Germinal center (tissue), 1 donor: ENCODE measurements at regions not wholly inside any gene's neighbourhood (a gene's known extent, or its start where the extent isn't known, plus 50 kb on each side); places are given as distances from the start of the nearest gene placed in this dataset.
"Not testable (repeated sequence)": the region's sequence is repeated elsewhere in the genome, so short reads cannot be mapped to it uniquely, and the experiment has no call there.

ENCODE experiments used
- DNase-seq: peaks from one replicate; pipeline ENCODE4 v3.0.0; 2012; ENCODE audit warnings: mixed read lengths, low spot score

DNA sequence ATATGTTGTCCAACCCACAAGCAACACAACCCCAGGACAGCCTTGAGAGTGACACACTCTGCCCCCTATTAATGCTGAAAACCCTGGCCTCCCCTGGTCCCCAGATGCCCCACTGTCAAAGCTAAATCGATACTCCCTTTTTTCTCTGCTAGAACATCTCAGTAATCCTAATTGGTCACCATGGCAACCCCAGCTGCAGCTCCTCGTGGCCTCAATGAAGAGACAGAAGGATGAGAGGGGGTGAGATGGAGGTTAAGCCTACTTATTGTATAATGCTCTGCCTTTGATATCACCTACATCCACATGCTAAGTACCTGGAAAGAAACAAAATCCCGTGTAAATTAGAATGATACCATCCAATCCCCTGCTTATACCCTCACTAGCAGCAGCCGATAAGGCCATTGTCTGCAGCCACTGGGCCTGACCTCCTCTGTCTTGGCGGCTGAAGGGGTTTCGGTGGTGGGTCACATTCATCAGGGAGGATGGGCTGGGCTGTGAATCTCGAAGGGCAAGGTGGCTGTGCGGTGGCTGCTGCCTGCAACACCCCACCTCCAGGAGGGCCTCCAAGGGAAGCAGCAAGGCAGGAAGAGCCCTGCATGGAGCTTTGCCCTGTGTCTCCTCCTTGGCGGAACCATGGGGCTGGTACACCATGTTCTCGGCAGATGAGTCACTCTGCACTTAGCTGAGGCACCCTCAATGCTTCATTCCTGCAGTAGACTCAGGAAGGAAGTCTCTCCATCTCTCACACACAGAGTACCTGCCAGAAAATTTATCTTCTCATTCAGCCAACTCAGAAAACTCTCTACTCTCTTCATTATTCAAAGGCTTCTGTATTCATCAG is 399.5 kb downstream of the BUD13 start:
- no peak for DNase-seq

GRCh38 chr11:116371146-116371545 is 401.6 kb downstream of the BUD13 start:
- DNase-seq = no peak

DNA sequence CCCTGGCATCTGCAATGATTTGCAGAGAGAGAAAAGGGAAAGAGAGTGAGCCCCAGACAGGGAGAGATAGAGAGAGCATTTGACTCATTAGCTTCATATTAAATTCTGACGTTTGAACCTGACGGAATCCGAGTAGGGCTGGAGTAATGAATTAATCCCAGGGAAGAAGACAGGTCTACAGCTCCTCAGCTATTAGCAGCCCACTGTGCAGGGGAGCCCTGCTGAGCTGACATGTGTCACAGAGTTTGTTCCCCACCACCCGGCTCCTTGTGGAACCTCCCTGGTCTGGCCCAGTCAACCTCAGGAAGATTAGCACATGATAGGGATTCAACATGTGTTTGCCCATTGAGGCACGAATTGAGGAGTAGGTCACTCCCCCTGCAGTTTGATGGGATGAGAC is 404.0 kb downstream of the BUD13 start:
- no peak for DNase-seq

DNA sequence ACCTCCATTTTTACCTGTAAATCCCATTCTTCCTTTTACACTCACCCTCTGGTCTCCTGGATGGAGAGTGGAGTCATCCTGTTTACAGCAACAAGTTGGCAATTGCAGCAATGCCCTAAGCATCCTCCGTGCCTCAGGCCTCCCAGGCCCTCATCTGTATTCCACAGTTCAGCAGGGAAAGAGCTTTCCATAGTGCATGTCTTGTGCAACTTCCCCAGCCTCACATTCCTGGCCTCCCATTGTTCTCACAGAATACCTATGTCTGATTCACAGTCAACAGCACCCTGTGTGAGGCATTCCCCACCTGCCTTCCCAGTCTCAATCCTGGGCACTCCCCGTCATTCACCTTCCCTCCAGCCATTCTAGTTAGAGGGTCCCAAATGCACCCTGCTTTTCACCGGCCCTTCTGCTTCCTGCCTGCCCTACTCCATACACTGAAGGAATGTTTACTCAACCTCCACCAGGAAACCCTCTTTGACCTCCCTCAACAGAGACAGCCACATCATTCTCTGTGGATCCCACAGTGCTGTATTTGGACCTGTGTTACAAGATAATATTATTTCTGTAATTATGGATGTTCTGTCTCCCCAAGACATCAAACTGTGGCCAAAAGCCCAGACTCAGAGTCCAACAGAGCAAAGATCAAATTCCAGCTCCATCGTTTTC is 405.7 kb downstream of the BUD13 start:
- no peak for DNase-seq

DNA sequence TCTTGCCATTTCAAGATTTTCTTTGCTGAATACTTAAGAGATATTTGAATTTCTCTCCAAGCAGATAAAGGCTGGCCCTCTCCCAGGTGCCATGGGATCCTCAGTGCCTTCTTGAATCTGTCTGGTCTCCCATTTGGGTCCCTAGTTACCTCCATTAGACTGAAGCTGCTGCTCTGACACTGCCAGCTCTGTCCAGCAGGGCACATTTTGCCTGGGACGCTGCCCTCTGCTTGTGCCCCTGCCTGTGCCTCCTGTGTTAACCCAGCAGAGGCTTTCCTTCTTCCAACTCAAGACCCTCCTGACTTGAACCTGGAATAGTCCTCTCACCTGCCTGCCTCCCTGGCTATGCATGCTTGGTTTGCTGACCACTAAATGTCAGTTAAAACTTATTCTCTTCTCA is 406.3 kb downstream of the BUD13 start:
- no peak for DNase-seq

GRCh38 chr11:116364925-116365324 is 407.9 kb downstream of the BUD13 start:
- DNase-seq = not testable (repeated sequence)

DNA sequence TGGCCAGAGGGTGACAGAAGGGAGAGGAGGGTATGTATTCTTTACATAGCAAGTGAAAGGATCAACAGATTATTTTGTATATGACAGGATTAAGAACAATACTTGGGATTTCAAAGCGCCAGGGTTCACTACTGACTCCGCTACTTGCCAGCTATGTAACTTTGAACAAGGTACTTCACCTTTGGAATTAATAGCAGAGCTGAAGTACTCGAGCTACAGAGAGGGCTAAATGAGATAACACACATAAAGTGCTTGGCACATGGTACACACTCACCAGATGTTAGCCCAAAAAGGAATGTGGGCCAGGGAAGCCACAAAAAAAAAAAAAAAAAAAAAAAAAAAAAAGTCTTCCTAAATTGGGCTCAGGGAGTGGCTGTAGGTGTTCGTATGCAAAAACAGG is 408.4 kb downstream of the BUD13 start:
- no peak for DNase-seq

GRCh38 chr11:116360221-116360941 is 412.4 kb downstream of the BUD13 start:
- no peak for DNase-seq

- DNase-seq = no peak
Observed at GRCh38 chr11:116357784-116358544, 414.8 kb downstream of the BUD13 start.

- no peak for DNase-seq
Observed at GRCh38 chr11:116356451-116356850, 416.3 kb downstream of the BUD13 start.

- DNase-seq = no peak
Observed at GRCh38 chr11:116355104-116355503, 417.7 kb downstream of the BUD13 start.

DNA sequence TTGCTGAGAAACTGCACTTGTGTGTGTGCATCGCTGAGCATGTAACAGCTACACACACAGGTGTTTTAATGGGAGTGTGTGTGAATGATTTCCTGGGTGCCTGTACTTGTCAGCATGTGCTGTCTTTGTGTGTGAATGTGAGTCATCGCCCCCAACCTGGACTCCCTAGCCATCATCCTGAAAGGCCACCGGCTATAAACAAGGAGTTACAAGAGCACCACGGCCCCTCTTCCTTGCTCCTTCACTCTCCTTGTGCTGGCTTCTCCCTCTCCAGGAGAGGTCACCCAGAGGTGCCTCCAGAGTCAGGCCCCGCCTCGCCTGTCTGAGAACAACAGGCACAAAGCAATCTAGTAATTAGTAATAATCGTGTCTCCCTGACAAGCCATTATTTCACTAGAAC is 419.2 kb downstream of the BUD13 start:
- DNase-seq = no peak

DNA sequence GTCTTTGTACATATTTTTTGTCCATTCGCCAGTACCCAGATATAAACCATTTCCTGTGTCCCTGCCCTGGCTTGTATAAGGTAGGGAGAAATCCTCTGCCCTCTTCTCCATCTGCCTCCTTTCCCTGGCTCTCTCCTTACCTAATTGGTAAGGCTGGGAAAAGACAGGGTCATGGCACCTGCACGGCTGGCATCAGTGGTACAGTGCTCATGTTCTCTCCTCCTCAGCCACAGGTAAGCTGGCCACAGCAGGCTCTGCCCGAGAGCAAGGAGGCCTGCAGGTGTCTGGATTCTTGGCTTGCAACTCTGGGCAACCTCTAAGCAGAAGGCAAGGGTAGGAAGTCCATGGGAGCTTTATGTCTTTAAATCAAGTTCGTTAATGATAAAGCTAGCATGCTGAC is 419.9 kb downstream of the BUD13 start:
- DNase-seq = no peak

GRCh38 chr11:116348226-116348625 is 424.6 kb downstream of the BUD13 start:
- DNase-seq = no peak

DNA sequence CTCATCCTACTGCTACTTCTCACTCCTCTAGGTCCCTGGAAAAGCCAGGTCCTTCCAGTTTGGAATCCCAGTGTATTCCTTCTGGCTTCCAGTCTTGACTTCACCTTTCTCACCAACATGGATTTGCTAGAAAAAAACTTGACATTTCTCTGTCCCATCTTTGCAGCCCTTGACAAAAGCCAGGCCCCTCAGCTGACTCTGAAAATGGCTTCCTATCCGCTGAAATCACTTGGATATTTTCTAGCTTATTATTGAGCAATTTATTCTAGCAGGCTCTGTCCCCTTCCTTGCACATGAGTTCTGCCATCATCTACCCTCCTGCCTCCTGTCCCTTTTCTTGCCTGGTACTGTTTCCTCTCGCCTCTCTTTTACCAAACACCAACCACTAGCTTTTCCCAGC is 427.2 kb downstream of the BUD13 start:
- DNase-seq = no peak

DNA sequence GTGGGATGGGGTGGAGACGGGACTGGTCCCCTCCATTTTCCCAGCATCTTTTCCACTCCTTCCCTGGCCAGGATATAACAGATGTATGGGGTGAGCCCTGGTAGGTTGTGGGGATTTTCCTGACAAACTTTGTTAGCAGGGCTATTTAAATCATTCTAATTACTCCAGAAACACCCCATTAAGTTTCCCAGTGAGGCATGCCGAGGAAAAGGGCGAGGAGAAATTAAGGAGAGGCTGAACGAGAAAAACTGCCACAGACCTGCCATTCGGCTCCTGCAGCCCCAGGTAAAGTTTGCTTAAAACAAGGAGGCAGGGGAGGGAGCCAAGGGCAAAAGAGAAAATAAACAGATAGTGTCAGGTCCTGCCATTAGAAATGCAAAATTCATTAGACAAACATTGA is 428.2 kb downstream of the BUD13 start:
- no peak for DNase-seq

- no peak for DNase-seq
Observed at GRCh38 chr11:116343270-116343669, 429.5 kb downstream of the BUD13 start.

DNA sequence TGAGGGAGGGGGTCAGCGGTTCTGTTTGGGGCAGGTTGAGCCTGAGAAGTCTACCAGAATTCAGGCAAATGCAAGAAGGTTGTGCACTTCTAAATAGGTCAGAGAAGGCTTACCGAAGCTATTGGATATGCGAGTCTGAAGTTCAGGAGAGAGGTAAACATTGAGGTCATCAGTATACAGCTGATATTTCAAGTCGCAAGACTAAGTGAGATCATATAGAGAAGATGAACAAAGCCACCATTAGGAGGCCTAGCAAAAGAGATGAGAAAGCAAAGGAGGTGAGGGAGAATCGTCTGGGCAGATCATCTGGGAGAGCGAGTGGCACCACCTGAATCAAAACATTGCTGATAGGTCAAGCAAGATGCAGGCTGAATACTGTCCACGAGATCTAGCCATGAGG is 430.6 kb downstream of the BUD13 start:
- DNase-seq = no peak

DNA sequence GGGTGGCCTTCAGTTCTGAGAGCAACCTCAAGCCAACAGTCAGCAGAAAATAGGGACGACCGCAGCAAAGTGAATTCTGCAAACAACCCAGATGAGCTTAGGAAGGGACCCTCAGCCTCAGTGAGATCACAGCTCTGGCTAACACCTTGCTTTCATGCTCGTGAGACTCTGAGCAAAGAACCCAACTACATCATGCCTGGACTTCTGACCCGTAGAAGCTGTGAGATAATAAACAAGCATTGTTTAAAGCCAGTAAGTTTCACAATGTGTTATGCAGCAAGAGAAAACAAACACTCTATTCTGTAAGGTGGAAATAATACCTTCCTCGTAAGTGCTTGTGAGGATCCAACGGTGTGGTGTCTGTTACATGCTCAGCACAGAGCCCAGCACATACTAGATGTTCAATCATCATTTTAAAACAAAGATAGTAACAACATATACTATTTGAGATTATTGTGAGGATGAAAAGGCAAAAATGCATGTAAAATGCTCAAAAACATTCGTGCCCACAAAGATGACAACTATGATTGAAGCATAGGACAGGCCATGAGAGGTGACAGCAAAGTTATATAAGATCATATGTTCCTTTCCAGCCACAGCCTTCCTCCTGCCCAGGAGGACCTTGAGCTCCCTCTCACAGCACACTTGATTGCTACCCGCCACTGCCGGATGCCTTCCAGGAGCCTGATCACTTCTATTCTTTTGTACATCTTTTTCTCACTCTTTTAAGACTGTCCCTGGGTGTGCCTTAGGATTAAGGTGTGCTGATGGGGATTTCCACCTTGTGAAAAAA is 433.3 kb downstream of the BUD13 start:
- DNase-seq = no peak

- not testable (repeated sequence) for DNase-seq
Observed at GRCh38 chr11:116338500-116338899, 434.3 kb downstream of the BUD13 start.

DNA sequence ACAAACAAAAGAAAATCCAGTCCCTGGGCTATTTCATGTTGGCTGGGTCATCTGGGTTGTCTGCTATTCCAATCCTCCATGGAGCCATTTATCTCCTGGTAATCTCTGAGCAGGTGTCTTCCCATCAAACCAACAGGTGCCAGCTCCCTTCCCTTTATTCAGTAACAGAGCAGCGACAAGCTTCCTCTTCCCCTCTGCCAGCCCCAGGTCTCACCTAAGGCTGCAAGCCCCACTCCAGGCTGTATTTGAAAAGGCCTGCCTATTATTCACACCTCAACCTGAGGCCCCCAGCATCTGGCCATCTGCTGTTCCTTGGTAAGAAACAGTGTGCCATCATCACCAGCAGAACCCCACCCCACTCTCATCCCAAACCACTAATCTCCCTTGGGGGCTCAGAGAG is 436.2 kb downstream of the BUD13 start:
- no peak for DNase-seq
